Ovary (tissue), 3 donors: ENCODE measurements at regions not wholly inside any gene's neighbourhood (a gene's known extent, or its start where the extent isn't known, plus 50 kb on each side); places are given as distances from the start of the nearest gene placed in this dataset.

Experiments used
- CTCF ChIP-seq, 3 donors: fragments of 450-650 bp in 2 of 3; fragments of 200-600 bp in 1 of 3; IDR thresholded peaks; one replicate each; pipeline versions ENCODE4 v1.5.1 to v1.8.0; 2016 to 2022; ENCODE audit warnings: antibody characterized with exemption in 3 of 3, mild to moderate bottlenecking in 1 of 3
- EP300 ChIP-seq: sonication (generic); formaldehyde crosslinking; IDR thresholded peaks from one replicate; pipeline ENCODE4 v1.6.1; 2017; ENCODE audit warnings: antibody characterized with exemption
- POLR2A ChIP-seq: fragments of 450-650 bp; IDR thresholded peaks from one replicate; pipeline ENCODE4 v1.6.1; 2017; ENCODE audit warnings: antibody characterized with exemption, mild to moderate bottlenecking, moderate library complexity
- donor health status: DM: no; HTN: no; CAD: no.

DNA sequence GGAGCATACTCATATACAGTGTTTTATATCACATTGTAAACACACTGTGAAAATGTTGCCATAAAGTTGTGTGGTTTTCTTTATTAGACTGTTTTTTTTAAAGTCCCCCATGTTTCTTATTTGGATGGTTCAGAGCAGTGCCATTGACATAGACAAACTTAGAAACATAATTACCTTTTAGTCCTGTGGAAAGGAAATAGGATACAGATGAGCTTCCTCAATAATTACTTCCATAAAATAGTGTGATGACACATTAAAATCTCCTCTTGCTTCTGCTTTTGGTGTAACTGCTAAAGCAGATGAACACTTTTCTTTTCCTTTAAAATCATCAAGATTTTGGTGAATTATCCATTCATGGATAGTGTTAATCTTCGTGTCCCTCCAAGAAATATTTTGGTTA, 52.9 kb upstream of the LIMCH1 start:
- TF ChIP-seq CTCF (IDR thresholded peaks at IDR 0.05) (no peak), POLR2A (no peak), EP300 (no peak)
